H1 (cell line): ENCODE measurements at regions not wholly inside any gene's neighbourhood (a gene's known extent, or its start where the extent isn't known, plus 50 kb on each side); places are given as distances from the start of the nearest gene placed in this dataset.

Source experiments
- CTCF ChIA-PET: fragments of 300-600 bp; sonication (Branson Sonifier 250); formaldehyde crosslinking; loops from one replicate; lab custom pipeline; 2021; ENCODE audit not compliant: partially characterized antibody; lab: Charles Lee
- POLR2A ChIA-PET: fragments of 300-600 bp; sonication (Branson Sonifier 250); formaldehyde crosslinking; loops from one replicate; lab custom pipeline; 2021; ENCODE audit warnings: inconsistent platforms; ENCODE audit not compliant: partially characterized antibody; lab: Charles Lee
- DNase-seq, 2 experiments: peaks; one replicate each; pipeline versions ENCODE4 v3.0.0 to v3.0.0-alpha.2; 2010 to 2022; ENCODE audit warnings: low spot score in 2 of 2, low read depth in 1 of 2, mixed read lengths in 1 of 2
- FAIRE-seq: peaks from 2 replicates; lab custom pipeline; 2011; peaks lifted over from hg19 to GRCh38; lab: Jason Lieb, UNC
- H2AFZ ChIP-seq: 2 replicates; pipeline ENCODE4 v1.8.1; 2012; ENCODE audit warnings: low read length, inconsistent platforms
- H2AK5ac ChIP-seq: 2 replicates; pipeline ENCODE4 v1.6.1; 2013; ENCODE audit warnings: low read depth, low read length
- H2BK120ac ChIP-seq: replicated peaks from 2 replicates; pipeline ENCODE3; 2013; ENCODE audit warnings: low read depth, low read length, inconsistent platforms
- H2BK12ac ChIP-seq: 2 replicates; pipeline ENCODE4 v1.6.1; 2013; ENCODE audit warnings: low read depth, low read length
- H2BK15ac ChIP-seq: 2 replicates; pipeline ENCODE4 v1.6.1; 2013; ENCODE audit warnings: low read length
- H2BK20ac ChIP-seq: 2 replicates; pipeline ENCODE4 v1.6.1; 2013; ENCODE audit warnings: low read length
- H2BK5ac ChIP-seq: 2 replicates; pipeline ENCODE4 v1.6.1; 2013; ENCODE audit warnings: low read depth, low read length
- H3K14ac ChIP-seq: 2 replicates; pipeline ENCODE4 v1.6.1; 2013; ENCODE audit warnings: inconsistent platforms; ENCODE audit not compliant: insufficient read length
- H3K18ac ChIP-seq: 2 replicates; pipeline ENCODE4 v1.6.1; 2013; ENCODE audit warnings: low read length; ENCODE audit errors: extremely low read depth
- H3K23ac ChIP-seq: 2 replicates; pipeline ENCODE4 v1.6.1; 2013; ENCODE audit warnings: inconsistent platforms; ENCODE audit not compliant: insufficient read length
- H3K23me2 ChIP-seq: 2 replicates; pipeline ENCODE4 v1.6.1; 2013; ENCODE audit warnings: low read depth, low read length
- H3K27ac ChIP-seq: 2 replicates; pipeline ENCODE4 v1.6.1; 2011; ENCODE audit warnings: low read depth, low read length, inconsistent platforms
- H3K27me3 ChIP-seq, 4 experiments: replicated peaks in 1 of 4; 1 replicate in 1 of 4; 2 replicates in 3 of 4; pipeline versions ENCODE4 v1.6.1 to v1.8.1; 2011 to 2013; ENCODE audit warnings: low read length in 3 of 4, mild to moderate bottlenecking in 3 of 4, inconsistent platforms in 2 of 4, mixed read lengths in 2 of 4, moderate library complexity in 1 of 4; ENCODE audit not compliant: control insufficient read depth in 3 of 4, insufficient read depth in 3 of 4; ENCODE audit errors: extremely low read depth in 1 of 4
- H3K36me3 ChIP-seq, 4 experiments: 2 replicates each; pipeline versions ENCODE4 v1.6.1 to v1.8.1; 2011 to 2013; ENCODE audit warnings: mild to moderate bottlenecking in 4 of 4, low read length in 3 of 4, moderate library complexity in 2 of 4, control low read depth in 1 of 4, inconsistent platforms in 1 of 4; ENCODE audit not compliant: insufficient read depth in 4 of 4, control insufficient read depth in 2 of 4
- H3K4ac ChIP-seq: replicated peaks from 2 replicates; pipeline ENCODE3; 2013; ENCODE audit warnings: low read length, low read depth, mixed read lengths, inconsistent platforms; ENCODE audit not compliant: insufficient read length
- H3K4me1 ChIP-seq, 4 experiments: replicated peaks in 1 of 4; 1 replicate in 1 of 4; 2 replicates in 3 of 4; pipeline versions ENCODE4 v1.6.1 to v1.8.1; 2011 to 2013; ENCODE audit warnings: low read length in 3 of 4, inconsistent platforms in 2 of 4, mixed read lengths in 1 of 4; ENCODE audit not compliant: insufficient read depth in 4 of 4, control insufficient read depth in 3 of 4
- H3K4me2 ChIP-seq, 2 experiments: 2 replicates each; pipeline versions ENCODE4 v1.6.1 to v1.8.1; 2011 to 2013; ENCODE audit warnings: low read depth in 2 of 2, low read length in 2 of 2, control low read depth in 1 of 2, inconsistent platforms in 1 of 2, mild to moderate bottlenecking in 1 of 2; ENCODE audit not compliant: insufficient read depth in 1 of 2
- H3K4me3 ChIP-seq, 4 experiments: fragments of 200-600, 300-600 bp in 1 of 4; sonication (generic), shearing (Covaris generic), sonication (Bioruptor Twin) in 1 of 4; 2 replicates each; pipeline versions ENCODE4 v1.5.1 to v1.8.1; 2011 to 2016; ENCODE audit warnings: low read length in 4 of 4, low read depth in 3 of 4, control low read depth in 2 of 4, inconsistent platforms in 2 of 4, mild to moderate bottlenecking in 2 of 4, mixed read lengths in 1 of 4, moderate library complexity in 1 of 4; ENCODE audit not compliant: insufficient read depth in 2 of 4; ENCODE audit errors: extremely low read depth in 1 of 4
- H3K56ac ChIP-seq: replicated peaks from 2 replicates; pipeline ENCODE3; 2013; ENCODE audit warnings: low read depth, mild to moderate bottlenecking, mixed read lengths, low read length, inconsistent platforms; ENCODE audit not compliant: insufficient read length
- H3K79me1 ChIP-seq: 2 replicates; pipeline ENCODE4 v1.6.1; 2013; ENCODE audit warnings: low read depth, low read length, control low read depth
- H3K79me2 ChIP-seq, 2 experiments: 2 replicates each; pipeline versions ENCODE4 v1.6.1 to v1.8.1; 2012 to 2013; ENCODE audit warnings: low read length in 2 of 2, mild to moderate bottlenecking in 2 of 2, inconsistent platforms in 1 of 2; ENCODE audit not compliant: insufficient read depth in 2 of 2, control insufficient read depth in 1 of 2
- H3K9ac ChIP-seq, 4 experiments: replicated peaks in 1 of 4; 1 replicate in 1 of 4; 2 replicates in 3 of 4; pipeline versions ENCODE4 v1.6.1 to v1.8.1; 2011 to 2013; ENCODE audit warnings: low read depth in 3 of 4, low read length in 3 of 4, control low read depth in 2 of 4, mild to moderate bottlenecking in 2 of 4, moderate library complexity in 2 of 4, inconsistent platforms in 1 of 4; ENCODE audit errors: extremely low read depth in 1 of 4
- H3K9me3 ChIP-seq, 2 experiments: 2 replicates each; pipeline versions ENCODE4 v1.6.1 to v1.8.1; 2012 to 2013; ENCODE audit warnings: mild to moderate bottlenecking in 2 of 2, moderate library complexity in 2 of 2, control low read depth in 1 of 2, inconsistent platforms in 1 of 2, low read depth in 1 of 2, low read length in 1 of 2, mixed read lengths in 1 of 2; ENCODE audit not compliant: insufficient read depth in 2 of 2
- H4K20me1 ChIP-seq, 2 experiments: replicated peaks in 1 of 2; 2 replicates each; pipeline versions ENCODE3 to v1.8.1; 2011 to 2013; ENCODE audit warnings: inconsistent platforms in 2 of 2, low read length in 2 of 2, mild to moderate bottlenecking in 1 of 2; ENCODE audit not compliant: insufficient read depth in 2 of 2, control insufficient read depth in 1 of 2
- H4K5ac ChIP-seq: 2 replicates; pipeline ENCODE4 v1.6.1; 2013; ENCODE audit warnings: low read length, low read depth, mixed read lengths, inconsistent platforms; ENCODE audit not compliant: insufficient read length
- H4K8ac ChIP-seq: 2 replicates; pipeline ENCODE4 v1.8.0; 2013; ENCODE audit warnings: mild to moderate bottlenecking, moderate library complexity, low read length, inconsistent platforms; ENCODE audit not compliant: insufficient read depth; ENCODE audit errors: extremely low read depth
- H4K91ac ChIP-seq: replicated peaks from 2 replicates; pipeline ENCODE3; 2013; ENCODE audit warnings: low read length, mixed read lengths, inconsistent platforms; ENCODE audit not compliant: insufficient read length
- ATF3 ChIP-seq: IDR thresholded peaks from 2 replicates; pipeline ENCODE4 v1.6.1; 2011; ENCODE audit warnings: low read depth, mild to moderate bottlenecking, low read length; ENCODE audit not compliant: insufficient read depth
- CBX5 ChIP-seq: fragments of 300-800, 300-1000 bp; sonication (generic); IDR thresholded peaks from 2 replicates; pipeline ENCODE4 v1.7.1; 2016; ENCODE audit warnings: antibody characterized with exemption, low read length, low read depth
- CEBPB ChIP-seq: IDR thresholded peaks from 2 replicates; pipeline ENCODE4 v1.6.1; 2012; ENCODE audit warnings: low read depth, low read length
- KDM4A ChIP-seq: IDR thresholded peaks from one replicate; pipeline ENCODE4 v1.7.1; 2012; ENCODE audit warnings: low read depth, mild to moderate bottlenecking, moderate library complexity, low read length, inconsistent platforms; ENCODE audit not compliant: severe bottlenecking
- WGBS, 2 experiments: shearing (Covaris generic) in 1 of 2; methylation state at CpG; one replicate each; pipeline versions ENCODE4 v1.1.6 to v1.1.7; 2013 to 2015; ENCODE audit warnings: low lambda C conversion rate in 2 of 2, mixed read lengths in 2 of 2, inconsistent platforms in 1 of 2, low coverage in 1 of 2, missing lambda C conversion rate in 1 of 2; ENCODE audit not compliant: insufficient replicate concordance in 2 of 2, insufficient coverage in 1 of 2, insufficient read length in 1 of 2; ENCODE audit errors: extremely low coverage in 1 of 2, missing lambda C conversion rate in 1 of 2; 5-methylcytosine and 5-hydroxymethylcytosine counted together

DNA sequence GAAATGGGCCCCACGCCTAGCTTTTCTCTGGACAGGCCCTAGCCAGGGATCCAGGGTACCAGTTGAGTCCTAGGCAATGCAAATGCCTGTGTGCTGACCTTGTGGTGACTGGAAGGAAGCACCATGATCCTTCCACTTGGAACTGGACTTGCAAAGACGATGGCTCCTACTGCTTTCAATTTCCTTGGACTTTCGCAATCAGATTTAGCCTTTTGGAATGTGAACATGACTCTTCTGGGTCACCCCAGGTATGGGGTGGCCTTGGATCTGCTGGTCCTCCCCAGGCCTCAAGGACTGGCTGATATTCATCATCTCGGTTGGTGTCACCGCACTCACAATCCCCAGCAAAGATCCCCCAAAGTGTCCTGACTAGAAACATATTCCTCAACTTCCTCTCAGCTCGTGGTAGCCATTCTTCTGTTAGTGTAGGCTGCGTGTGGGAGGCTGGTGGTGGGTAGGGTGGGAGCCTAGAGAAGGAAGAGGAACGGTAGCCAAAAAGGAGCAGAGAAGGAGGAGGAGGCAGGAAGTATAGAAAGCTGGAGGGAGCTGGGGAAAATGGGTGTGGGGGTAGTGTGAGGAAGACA lies 130.5 kb downstream of the PPIAL4G start:
- Histone ChIP-seq H3K23me2 (peaks cover 2% of the 10 kb centered on the region; the same call in 1 of the 2 replicates), H3K27ac (no peak overlapping the region), H3K27me3 (peaks cover 9 to 29% (median 21%) of the 10 kb centered on the region in 4 experiments), H4K91ac (no peak overlapping the region), H4K20me1 (no peaks in the 10 kb centered on the region), H3K79me2 (no peaks in the 10 kb centered on the region), H3K79me1 (no peaks in the 10 kb centered on the region), H2BK120ac (no peak overlapping the region), H4K5ac (no peak overlapping the region), H3K9ac (no peak overlapping the region), H3K4ac (no peak overlapping the region), H2BK20ac (no peak overlapping the region), H3K4me3 (peak overlapping the region in 1 of 4 experiments; percentile 77; a peak in 3 of 8 replicates), H3K18ac (0 out of 2 replicates have a peak overlapping the region, but pooled peaks have one; percentile 24), H3K4me1 (peaks cover 0 to 4% (median 1%) of the 10 kb centered on the region in 4 experiments; a peak in 2 of 7 replicates), H2BK15ac (peak overlapping the region; percentile 84; the same call in 1 of the 2 replicates), H2AFZ (no peak overlapping the region), H2AK5ac (no peak overlapping the region), H3K9me3 (no peaks in the 10 kb centered on the region), H2BK12ac (no peak overlapping the region), H3K4me2 (peak overlapping the region; percentile 88 to 89; a peak in 2 of 4 replicates), H3K23ac (no peak overlapping the region), H3K14ac (no peak overlapping the region), H4K8ac (no peak overlapping the region), H2BK5ac (no peak overlapping the region), H3K56ac (no peak overlapping the region), H3K36me3 (no peaks in the 10 kb centered on the region)
- DNase-seq, result no peak
- 86% methylated on average over 7 of the region's 8 CpGs; no CpG with 5 or more reads in 1 of the 2 experiments for WGBS, 2 experiments
- TF ChIP-seq CEBPB, result peak; percentile 18; the same call in 1 of the 2 replicates
- no peak for TF ChIP-seq CBX5
- TF ChIP-seq KDM4A, result no peak
- no peak for TF ChIP-seq ATF3
- CTCF ChIA-PET, result interaction anchor here (1.2 to 4.0 kb wide), 3 partner anchors 8 to 12 kb away, joined by 3 to 12 read pairs (median 11); no protein-coding TSS in a partner anchor
- FAIRE-seq, result no peak
- POLR2A ChIA-PET, result interaction anchor here (2.0 to 8.4 kb wide), 3 partner anchors 12 to 89 kb away, joined by 6 to 55 read pairs (median 20); no protein-coding TSS in a partner anchor
